GM21723 (cell line): ENCODE measurements at regions not wholly inside any gene's neighbourhood (a gene's known extent, or its start where the extent isn't known, plus 50 kb on each side); places are given as distances from the start of the nearest gene placed in this dataset.

Experiments
- ATAC-seq: cut with Tn5 transposase; IDR thresholded peaks from one replicate; pipeline ENCODE4 v1.9.1; 2021; ENCODE audit warnings: mild to moderate bottlenecking, moderate library complexity; ENCODE audit not compliant: unreplicated experiment

- no peak for ATAC-seq
Observed at GRCh38 chr2:2635025-2635528, 304.0 kb upstream of the MYT1L start.

GRCh38 chr2:2633017-2633416 is 301.9 kb upstream of the MYT1L start:
- no peak for ATAC-seq

- ATAC-seq = no peak
Observed at GRCh38 chr2:2623939-2624338, 292.9 kb upstream of the MYT1L start.

- no peak for ATAC-seq
Observed at GRCh38 chr2:2621855-2622254, 290.8 kb upstream of the MYT1L start.

- no peak for ATAC-seq
Observed at GRCh38 chr2:2620604-2621003, 289.5 kb upstream of the MYT1L start.

- ATAC-seq = no peak
Observed at GRCh38 chr2:2619995-2620394, 288.9 kb upstream of the MYT1L start.

GRCh38 chr2:2614452-2614851 is 283.4 kb upstream of the MYT1L start:
- no peak for ATAC-seq

GRCh38 chr2:2613279-2614199 is 282.5 kb upstream of the MYT1L start:
- peak; percentile 100 for ATAC-seq

GRCh38 chr2:2610751-2611150 is 279.7 kb upstream of the MYT1L start:
- no peak for ATAC-seq

GRCh38 chr2:2600366-2600765 is 269.3 kb upstream of the MYT1L start:
- ATAC-seq = no peak

- no peak for ATAC-seq
Observed at GRCh38 chr2:2599441-2599840, 268.4 kb upstream of the MYT1L start.

GRCh38 chr2:2597712-2598111 is 266.6 kb upstream of the MYT1L start:
- ATAC-seq = no peak

- no peak for ATAC-seq
Observed at GRCh38 chr2:2591542-2591940, 260.5 kb upstream of the MYT1L start.

GRCh38 chr2:2590841-2591541 is 259.9 kb upstream of the MYT1L start:
- ATAC-seq = no peak

- no peak for ATAC-seq
Observed at GRCh38 chr2:2590141-2590540, 259.1 kb upstream of the MYT1L start.

- no peak for ATAC-seq
Observed at GRCh38 chr2:2588777-2589176, 257.7 kb upstream of the MYT1L start.

GRCh38 chr2:2587354-2587753 is 256.3 kb upstream of the MYT1L start:
- ATAC-seq = no peak

GRCh38 chr2:2586931-2587330 is 255.9 kb upstream of the MYT1L start:
- ATAC-seq = no peak

- ATAC-seq = no peak
Observed at GRCh38 chr2:2586068-2586776, 255.1 kb upstream of the MYT1L start.

- no peak for ATAC-seq
Observed at GRCh38 chr2:2582998-2583545, 252.0 kb upstream of the MYT1L start.
